ENCODE measurements at regions not wholly inside any gene's neighbourhood (a gene's known extent, or its start where the extent isn't known, plus 50 kb on each side); places are given as distances from the start of the nearest gene placed in this dataset.

GRCh38 chr12:127051139-127051538 is 1215.8 kb upstream of the TMEM132C start:
- H3K4me1 ChIP-seq = no peaks in the 10 kb centered on the region
- H3K4me3 ChIP-seq = no peak overlapping the region
- TF ChIP-seq CTCF (IDR thresholded peaks at IDR 0.05) = no peak
- TF ChIP-seq POLR2A (IDR thresholded peaks at IDR 0.05) = no peak
- no peak for TF ChIP-seq POLR2AphosphoS5 (IDR thresholded peaks at IDR 0.05)
- no peak for TF ChIP-seq EP300 (IDR thresholded peaks at IDR 0.05)
- no peaks in the 10 kb centered on the region for H3K9me3 ChIP-seq
- WGBS, 5 donors = 72 to 81% (median 76%) methylated on average over 3 of the region's 3 CpGs
- no peaks in the 10 kb centered on the region for H3K36me3 ChIP-seq
- no peaks in the 10 kb centered on the region for H3K27me3 ChIP-seq
- intact Hi-C loops (cut with DNase I; ENCODE audit: low total_unique reads) = no loop called here
- no peak overlapping the region for H3K27ac ChIP-seq
- no peak for DNase-seq

- Histone ChIP-seq H3K9me3 (no peaks in the 10 kb centered on the region), H3K27ac (no peak overlapping the region), H3K4me1 (no peaks in the 10 kb centered on the region), H3K36me3 (no peaks in the 10 kb centered on the region), H3K27me3 (no peaks in the 10 kb centered on the region), H3K4me3 (no peak overlapping the region)
- intact Hi-C loops (cut with DNase I; ENCODE audit: low total_unique reads) = no loop called here
- WGBS, 5 donors = 71 to 81% (median 77%) methylated on average over 7 of the region's 7 CpGs
- no peak for DNase-seq
- no peak for TF ChIP-seq POLR2A (IDR thresholded peaks at IDR 0.05)
- no peak for TF ChIP-seq EP300 (IDR thresholded peaks at IDR 0.05)
Measured at GRCh38 chr12:127052511-127053232, 1214.3 kb upstream of the TMEM132C start.

GRCh38 chr12:127054531-127054930 is 1212.4 kb upstream of the TMEM132C start:
- no peak for TF ChIP-seq EP300 (IDR thresholded peaks at IDR 0.05)
- no peak for TF ChIP-seq POLR2A (IDR thresholded peaks at IDR 0.05)
- TF ChIP-seq CTCF (IDR thresholded peaks at IDR 0.05) = no peak
- TF ChIP-seq POLR2AphosphoS5 (IDR thresholded peaks at IDR 0.05) = no peak
- no peak overlapping the region for H3K4me3 ChIP-seq
- no peaks in the 10 kb centered on the region for H3K36me3 ChIP-seq
- H3K27ac ChIP-seq = no peak overlapping the region
- no peaks in the 10 kb centered on the region for H3K4me1 ChIP-seq
- 61 to 69% (median 64%) methylated on average over 6 of the region's 6 CpGs for WGBS, 5 donors
- intact Hi-C loops (cut with DNase I; ENCODE audit: low total_unique reads) = no loop called here
- no peaks in the 10 kb centered on the region for H3K9me3 ChIP-seq
- H3K27me3 ChIP-seq = no peaks in the 10 kb centered on the region
- no peak for DNase-seq

GRCh38 chr12:127060310-127060847 is 1206.6 kb upstream of the TMEM132C start:
- H3K9me3 ChIP-seq = no peaks in the 10 kb centered on the region
- no peaks in the 10 kb centered on the region for H3K4me1 ChIP-seq
- WGBS, 5 donors = 80 to 88% (median 85%) methylated on average over 24 to 28 of the region's 28 CpGs
- peak overlapping the region in 2 of 4 donors; percentile 4 to 18 for H3K4me3 ChIP-seq
- H3K27ac ChIP-seq = no peak overlapping the region
- H3K27me3 ChIP-seq = peaks cover 0 to 4% (median 0%) of the 10 kb centered on the region in 3 donors
- no peaks in the 10 kb centered on the region for H3K36me3 ChIP-seq
- intact Hi-C loops (cut with DNase I; ENCODE audit: low total_unique reads) = no loop called here
- DNase-seq = no peak
- TF ChIP-seq CTCF (IDR thresholded peaks at IDR 0.05) (no peak), POLR2A (IDR thresholded peaks at IDR 0.05) (no peak), POLR2AphosphoS5 (IDR thresholded peaks at IDR 0.05) (no peak), EP300 (IDR thresholded peaks at IDR 0.05) (no peak)

- Histone ChIP-seq H3K4me1 (no peaks in the 10 kb centered on the region), H3K27ac (no peak overlapping the region), H3K36me3 (no peaks in the 10 kb centered on the region), H3K9me3 (no peaks in the 10 kb centered on the region), H3K4me3 (peak overlapping the region in 2 of 4 donors; percentile 4 to 18), H3K27me3 (peaks cover 0 to 4% (median 0%) of the 10 kb centered on the region in 3 donors)
- no peak for DNase-seq
- TF ChIP-seq EP300 (IDR thresholded peaks at IDR 0.05) (no peak), POLR2A (IDR thresholded peaks at IDR 0.05) (no peak), POLR2AphosphoS5 (IDR thresholded peaks at IDR 0.05) (no peak), CTCF (IDR thresholded peaks at IDR 0.05) (no peak)
- WGBS, 5 donors = 86 to 92% (median 88%) methylated on average over 11 to 14 of the region's 14 CpGs
- intact Hi-C loops (cut with DNase I; ENCODE audit: low total_unique reads) = no loop called here
Measured at GRCh38 chr12:127060933-127061332, 1206.0 kb upstream of the TMEM132C start.

All from stomach (tissue), 8 donors.